Psoas muscle (tissue), 7 donors: ENCODE measurements at regions not wholly inside any gene's neighbourhood (a gene's known extent, or its start where the extent isn't known, plus 50 kb on each side); places are given as distances from the start of the nearest gene placed in this dataset.

Experiments used
- ATAC-seq, 4 donors: fragments of 200-7000 bp; cut with Tn5 transposase; one replicate each; pipeline ENCODE4 v1.9.1; 2020; ENCODE audit warnings: moderate library complexity in 3 of 4, mild to moderate bottlenecking in 2 of 4
- DNase-seq, 2 donors: peaks; one replicate each; pipeline ENCODE4 v3.0.0-alpha.2; 2020
- H3K27ac ChIP-seq: fragments of 200-600 bp; one replicate; pipeline ENCODE4 v1.8.0; 2022
- H3K27me3 ChIP-seq, 3 donors: fragments of 200-600 bp in 1 of 3; one replicate each; pipeline versions ENCODE4 v1.6.1 to v1.8.0; 2013 to 2022; ENCODE audit warnings: low read length in 2 of 3, mild to moderate bottlenecking in 2 of 3, moderate library complexity in 1 of 3; ENCODE audit not compliant: insufficient read depth in 3 of 3
- H3K36me3 ChIP-seq, 2 donors: fragments of 200-600 bp in 1 of 2; one replicate each; pipeline versions ENCODE4 v1.6.1 to v1.8.0; 2013 to 2022; ENCODE audit warnings: low read depth in 1 of 2, mild to moderate bottlenecking in 1 of 2, moderate library complexity in 1 of 2; ENCODE audit not compliant: insufficient read depth in 1 of 2
- H3K4me1 ChIP-seq: fragments of 200-600 bp; one replicate; pipeline ENCODE4 v1.8.0; 2022
- H3K4me3 ChIP-seq: fragments of 200-600 bp; one replicate; pipeline ENCODE4 v1.8.0; 2022; ENCODE audit warnings: mild to moderate bottlenecking
- H3K9me3 ChIP-seq: fragments of 200-600 bp; one replicate; pipeline ENCODE4 v1.8.0; 2022
- WGBS, 3 donors: extraction: QIAGEN DNeasy Blood & Tissue Kit; methylation state at CpG; one replicate each; pipeline versions ENCODE4 v1.1.6 to v1.1.7; 2013; 5-methylcytosine and 5-hydroxymethylcytosine counted together
- intact Hi-C, 2 donors: fragments of 100-400 bp; cut with DNase I; formaldehyde crosslinking; loops; one replicate each; pipeline versions ENCODE4 v1.11.0 to v1.14.2; 2022
- TF ChIP-seq, protein P1 (sequence below): fragments of 200-600 bp; IDR thresholded peaks from one replicate; pipeline ENCODE4 v1.8.0; 2022; ENCODE audit warnings: antibody characterized with exemption
- donor health status: healthy with polysubstance abuse.
- donor health status: DM: no; HTN: no; CAD: no; lungs with moderate emphysema.
- donor health status: Bipolar disorder and iron deficiency.
- donor health status: healthy.
- donor health status: DM: yes; HTN: yes; CAD: no.
- donor health status: DM: no; HTN: no; CAD: no.
- donor health status: DM: yes; HTN: yes; CAD: no.

DNA sequence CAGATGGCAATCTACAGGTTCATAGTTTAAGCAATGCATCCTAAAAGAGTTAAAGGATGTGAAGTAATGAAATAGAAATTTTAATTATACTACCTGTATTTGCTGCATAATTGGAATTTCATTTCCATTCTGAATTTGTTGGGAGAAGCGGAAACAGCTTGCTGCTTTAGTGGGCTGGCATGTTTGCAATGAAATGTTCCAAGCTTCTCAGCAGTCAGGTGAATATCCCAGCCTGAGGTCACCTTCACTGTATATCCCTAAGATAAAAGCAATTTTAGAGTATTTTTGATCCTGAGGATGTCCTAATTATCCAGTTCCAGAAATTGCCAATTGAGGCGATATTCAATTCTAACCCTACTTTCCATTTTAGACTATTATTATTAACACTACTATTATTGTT, 136.1 kb upstream of the ARSJ start:
- WGBS, 3 donors = 47 to 74% (median 74%) methylated on average over 2 of the region's 2 CpGs
- no peak overlapping the region for H3K27ac ChIP-seq
- no peak for ATAC-seq
- intact Hi-C loops = no loop called here
- no peaks in the 10 kb centered on the region for H3K9me3 ChIP-seq
- no peaks in the 10 kb centered on the region for H3K27me3 ChIP-seq
- H3K36me3 ChIP-seq = no peaks in the 10 kb centered on the region
- DNase-seq = no peak
- no peaks in the 10 kb centered on the region for H3K4me1 ChIP-seq
- H3K4me3 ChIP-seq = no peak overlapping the region
- TF ChIP-seq, protein P1, sequence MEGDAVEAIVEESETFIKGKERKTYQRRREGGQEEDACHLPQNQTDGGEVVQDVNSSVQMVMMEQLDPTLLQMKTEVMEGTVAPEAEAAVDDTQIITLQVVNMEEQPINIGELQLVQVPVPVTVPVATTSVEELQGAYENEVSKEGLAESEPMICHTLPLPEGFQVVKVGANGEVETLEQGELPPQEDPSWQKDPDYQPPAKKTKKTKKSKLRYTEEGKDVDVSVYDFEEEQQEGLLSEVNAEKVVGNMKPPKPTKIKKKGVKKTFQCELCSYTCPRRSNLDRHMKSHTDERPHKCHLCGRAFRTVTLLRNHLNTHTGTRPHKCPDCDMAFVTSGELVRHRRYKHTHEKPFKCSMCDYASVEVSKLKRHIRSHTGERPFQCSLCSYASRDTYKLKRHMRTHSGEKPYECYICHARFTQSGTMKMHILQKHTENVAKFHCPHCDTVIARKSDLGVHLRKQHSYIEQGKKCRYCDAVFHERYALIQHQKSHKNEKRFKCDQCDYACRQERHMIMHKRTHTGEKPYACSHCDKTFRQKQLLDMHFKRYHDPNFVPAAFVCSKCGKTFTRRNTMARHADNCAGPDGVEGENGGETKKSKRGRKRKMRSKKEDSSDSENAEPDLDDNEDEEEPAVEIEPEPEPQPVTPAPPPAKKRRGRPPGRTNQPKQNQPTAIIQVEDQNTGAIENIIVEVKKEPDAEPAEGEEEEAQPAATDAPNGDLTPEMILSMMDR = no peak

DNA sequence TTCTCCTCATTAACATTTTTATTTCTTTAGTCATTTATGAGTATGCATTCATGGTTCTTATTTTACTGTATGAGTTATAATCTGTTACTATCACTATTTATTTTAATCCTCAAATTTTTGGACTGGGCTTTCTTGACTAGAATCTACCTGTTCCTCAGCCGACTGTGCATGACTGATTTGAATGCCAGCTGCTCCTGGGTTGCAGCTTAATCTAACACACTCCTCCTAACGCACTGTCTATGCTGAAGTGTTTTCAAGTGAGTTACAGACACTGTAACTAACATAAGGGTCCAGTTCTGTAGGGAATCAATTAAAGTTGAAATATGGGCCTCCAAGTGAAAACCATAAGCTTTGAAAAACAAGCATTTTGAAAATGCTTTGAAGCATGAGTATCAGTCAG, 137.4 kb upstream of the ARSJ start:
- TF ChIP-seq, protein P1 = no peak
- Histone ChIP-seq H3K27me3 (no peaks in the 10 kb centered on the region), H3K27ac (no peak overlapping the region), H3K9me3 (no peaks in the 10 kb centered on the region), H3K4me1 (no peaks in the 10 kb centered on the region), H3K36me3 (no peaks in the 10 kb centered on the region), H3K4me3 (no peak overlapping the region)
- ATAC-seq = no peak
- DNase-seq = no peak
- intact Hi-C loops = no loop called here
- 24 to 45% (median 30%) methylated on average over 2 of the region's 2 CpGs for WGBS, 3 donors

DNA sequence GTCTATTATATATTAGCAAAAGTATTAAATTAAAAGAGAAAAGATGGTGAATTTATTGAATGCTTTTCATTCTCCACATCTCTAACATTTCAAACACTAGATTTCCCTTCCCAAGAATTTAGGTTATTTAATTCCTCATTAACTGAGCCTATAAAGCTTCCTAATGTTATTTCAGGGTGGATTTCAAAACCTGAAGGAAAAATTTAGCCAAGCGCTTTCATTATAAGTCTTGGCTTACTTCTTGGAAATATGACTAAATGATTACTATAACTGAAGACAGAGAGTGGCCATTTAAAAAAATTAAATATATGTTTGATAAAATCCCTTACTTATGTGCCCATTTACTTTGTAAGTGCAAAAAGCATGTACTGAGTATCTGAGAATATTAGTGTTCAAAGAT, 141.8 kb upstream of the ARSJ start:
- intact Hi-C loops = no loop called here
- H3K27ac ChIP-seq = no peak overlapping the region
- no peaks in the 10 kb centered on the region for H3K9me3 ChIP-seq
- no peaks in the 10 kb centered on the region for H3K36me3 ChIP-seq
- no peaks in the 10 kb centered on the region for H3K27me3 ChIP-seq
- H3K4me3 ChIP-seq = no peak overlapping the region
- TF ChIP-seq, protein P1 = no peak
- ATAC-seq (no peak), DNase-seq (no peak)
- H3K4me1 ChIP-seq = no peaks in the 10 kb centered on the region
- WGBS, 3 donors = 87 to 92% (median 88%) methylated on average over 1 of the region's 1 CpG

DNA sequence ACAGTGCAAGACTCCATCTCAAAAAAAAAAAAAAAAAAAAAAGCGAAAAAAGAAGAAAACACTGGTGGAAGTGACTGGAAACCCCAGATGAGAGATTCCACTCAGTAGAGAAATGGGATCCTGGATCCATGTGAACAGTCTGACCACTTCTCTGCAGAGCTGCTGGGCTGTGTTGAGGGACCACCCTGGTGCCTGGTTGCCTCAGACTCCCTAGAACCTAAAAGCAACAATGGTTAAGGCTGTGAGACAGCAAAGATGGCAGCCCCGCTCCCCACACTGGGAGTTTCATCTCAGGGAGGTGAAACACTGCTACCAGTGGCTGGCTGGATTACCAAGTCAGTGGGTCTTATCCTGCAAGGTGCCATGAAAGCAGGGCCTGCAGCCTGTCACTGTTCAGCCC, 152.8 kb upstream of the ARSJ start:
- H3K4me1 ChIP-seq = no peaks in the 10 kb centered on the region
- no peak overlapping the region for H3K4me3 ChIP-seq
- no peaks in the 10 kb centered on the region for H3K27me3 ChIP-seq
- WGBS, 3 donors = 89 to 95% (median 94%) methylated on average over 1 to 2 of the region's 2 CpGs
- no peaks in the 10 kb centered on the region for H3K9me3 ChIP-seq
- no peak overlapping the region for H3K27ac ChIP-seq
- TF ChIP-seq, protein P1 = no peak
- no peaks in the 10 kb centered on the region for H3K36me3 ChIP-seq
- intact Hi-C loops = no loop called here
- DNase-seq (no peak), ATAC-seq (no peak)

DNA sequence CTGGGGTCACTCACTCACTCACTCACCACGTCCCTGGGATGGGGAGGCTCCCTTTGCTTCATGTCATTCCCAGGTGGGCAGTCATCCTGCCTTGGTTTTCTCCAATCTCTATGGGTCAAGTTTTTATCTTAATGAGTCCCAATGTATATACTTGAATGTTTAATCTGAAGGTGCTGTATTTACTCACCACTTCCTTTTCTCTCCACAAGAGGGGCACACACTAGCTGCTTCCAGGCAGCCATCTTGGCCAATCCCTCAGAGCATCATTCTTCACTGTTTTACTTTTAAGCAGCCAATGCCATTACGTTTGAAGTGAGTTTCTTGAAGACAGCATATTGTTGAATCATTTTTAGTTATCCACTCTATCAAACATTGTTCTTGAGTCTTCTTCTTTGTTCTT, 153.4 kb upstream of the ARSJ start:
- no peak for ATAC-seq
- Histone ChIP-seq H3K9me3 (no peaks in the 10 kb centered on the region), H3K36me3 (no peaks in the 10 kb centered on the region), H3K4me1 (no peaks in the 10 kb centered on the region), H3K27me3 (no peaks in the 10 kb centered on the region), H3K27ac (no peak overlapping the region), H3K4me3 (no peak overlapping the region)
- whole genome bisulfite sequencing, 3 donors = 77 to 83% (median 78%) methylated on average over 2 of the region's 2 CpGs
- intact Hi-C loops = no loop called here
- TF ChIP-seq, protein P1 = no peak
- no peak for DNase-seq
